ENCODE measurements at regions not wholly inside any gene's neighbourhood (a gene's known extent, or its start where the extent isn't known, plus 50 kb on each side); places are given as distances from the start of the nearest gene placed in this dataset.

DNA sequence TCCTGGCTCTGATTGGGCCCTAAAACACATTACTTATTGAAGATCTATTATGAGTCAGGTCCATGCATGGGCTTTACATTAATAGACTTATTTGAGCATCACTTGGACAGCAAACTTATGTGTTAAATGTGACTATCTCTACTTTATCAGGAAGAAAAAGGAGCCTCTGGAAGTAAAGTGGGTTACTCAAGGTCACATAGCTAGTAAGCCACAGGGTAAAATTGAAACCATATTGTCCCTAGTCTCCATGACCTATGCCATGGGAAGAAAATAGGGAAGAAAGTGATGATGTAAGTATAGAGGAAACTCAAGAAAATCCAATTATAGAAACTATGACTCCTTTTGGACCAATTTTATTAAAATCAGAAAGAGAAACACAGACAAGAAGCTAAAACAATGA is 555.3 kb downstream of the NUF2 start:
- DNase-seq (no peak), ATAC-seq (no peak)
- intact Hi-C loops (cut with DNase I, micrococcal nuclease) = no loop called here
- peaks cover 3% of the 10 kb centered on the region for H3K9me3 Mint-ChIP-seq (ENCODE audit: low read depth)
- no peak overlapping the region for H3K27ac Mint-ChIP-seq
- no peak overlapping the region for H3K4me3 Mint-ChIP-seq
- no peaks in the 10 kb centered on the region for H3K27me3 Mint-ChIP-seq
- ChIA-PET CTCF (no interaction called here), POLR2A (no interaction called here)
- no peaks in the 10 kb centered on the region for H3K4me1 Mint-ChIP-seq
- no peaks in the 10 kb centered on the region for H3K36me3 Mint-ChIP-seq (ENCODE audit: low read depth)

DNA sequence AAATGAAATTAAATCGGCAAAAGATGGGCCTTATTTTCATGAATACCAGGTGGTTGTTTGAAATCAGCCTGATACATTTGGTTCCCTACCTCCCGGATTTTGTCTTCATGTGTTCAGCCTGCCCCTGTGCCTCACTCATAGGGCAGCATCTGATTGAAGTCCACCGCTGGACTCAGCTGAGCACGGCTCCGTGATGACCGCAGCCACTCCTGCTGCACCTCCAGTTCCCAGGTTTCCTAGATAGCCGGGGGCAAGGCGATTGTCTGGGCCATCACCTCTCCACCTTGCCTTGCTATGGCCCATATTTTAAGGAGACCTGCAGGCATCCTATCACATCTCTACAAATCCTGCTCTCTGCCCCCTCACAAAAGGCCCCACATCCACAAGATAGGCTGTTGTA is 563.8 kb downstream of the NUF2 start:
- H3K4me3 Mint-ChIP-seq = no peak overlapping the region
- no peaks in the 10 kb centered on the region for H3K36me3 Mint-ChIP-seq (ENCODE audit: low read depth)
- H3K27ac Mint-ChIP-seq = no peak overlapping the region
- no peaks in the 10 kb centered on the region for H3K4me1 Mint-ChIP-seq
- no peaks in the 10 kb centered on the region for H3K27me3 Mint-ChIP-seq
- ChIA-PET CTCF (no interaction called here), POLR2A (no interaction called here)
- no peaks in the 10 kb centered on the region for H3K9me3 Mint-ChIP-seq (ENCODE audit: low read depth)
- DNase-seq (no peak), ATAC-seq (no peak)
- intact Hi-C loops (cut with DNase I, micrococcal nuclease) = no loop called here

DNA sequence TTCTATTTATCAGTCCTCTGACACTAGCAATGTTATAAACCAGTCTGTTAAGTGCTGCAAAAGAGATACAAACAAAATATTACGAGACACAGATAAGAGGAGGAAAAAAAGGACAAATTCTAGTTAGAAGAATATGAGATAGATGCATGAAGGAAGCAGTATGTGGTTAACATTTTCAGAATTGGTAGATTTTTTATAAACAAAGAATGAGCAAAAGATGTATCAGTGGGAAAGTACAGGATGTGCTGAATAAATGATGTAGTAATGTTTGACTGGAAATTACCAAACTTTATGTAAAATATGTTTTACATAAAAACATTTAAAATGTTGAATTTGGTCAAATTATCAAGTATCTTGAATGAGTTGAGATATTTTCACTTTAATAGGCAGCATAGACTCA is 574.2 kb downstream of the NUF2 start:
- Mint-ChIP-seq H3K27me3 (no peaks in the 10 kb centered on the region), H3K9me3 (ENCODE audit: low read depth) (peaks cover 10% of the 10 kb centered on the region), H3K4me3 (no peak overlapping the region), H3K27ac (no peak overlapping the region), H3K36me3 (ENCODE audit: low read depth) (no peaks in the 10 kb centered on the region), H3K4me1 (no peaks in the 10 kb centered on the region)
- DNase-seq = no peak
- intact Hi-C loops (cut with DNase I, micrococcal nuclease) = no loop called here
- ChIA-PET POLR2A (no interaction called here), CTCF (no interaction called here)
- ATAC-seq = no peak

DNA sequence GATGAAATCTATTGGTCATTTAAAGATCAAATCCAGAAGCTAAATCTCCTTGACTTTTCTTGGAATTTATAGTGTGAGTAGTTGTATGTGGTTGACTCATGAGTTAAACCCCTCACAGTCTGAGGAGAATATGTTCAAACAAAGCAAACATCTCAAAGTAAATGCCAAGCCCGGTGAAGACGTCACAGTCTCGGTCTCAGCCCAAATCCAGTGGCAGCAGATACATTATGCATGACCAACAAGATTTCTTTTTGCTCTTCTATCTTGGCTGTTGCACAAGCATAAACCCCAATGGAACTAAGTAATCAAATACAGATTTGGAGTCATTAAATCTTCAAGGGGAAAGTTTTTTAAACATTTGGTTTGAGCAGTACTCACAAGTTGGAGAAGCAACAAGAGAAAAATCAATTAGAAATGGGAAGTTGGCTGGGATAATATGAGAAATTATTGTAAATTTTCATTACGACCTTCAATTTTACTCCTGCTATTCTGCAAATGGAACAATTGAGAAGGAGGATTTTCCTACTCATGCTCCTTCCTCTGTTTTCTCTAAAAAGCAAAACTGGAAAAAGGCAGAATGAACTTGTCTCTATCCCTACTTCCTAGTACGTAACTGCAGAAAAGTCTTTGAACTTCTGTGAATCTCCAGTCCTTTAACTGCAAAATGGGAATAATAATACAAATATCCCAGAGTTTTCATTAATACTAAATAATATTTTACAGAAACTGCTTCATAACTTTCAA is 575.8 kb downstream of the NUF2 start:
- CTCF ChIA-PET = interaction anchor here (1.4 kb wide), 1 partner anchor 8 kb away, joined by 4 read pairs; no protein-coding TSS in a partner anchor
- no peaks in the 10 kb centered on the region for H3K27me3 Mint-ChIP-seq
- no peak overlapping the region for H3K4me3 Mint-ChIP-seq
- no peak overlapping the region for H3K27ac Mint-ChIP-seq
- H3K9me3 Mint-ChIP-seq (ENCODE audit: low read depth) = peaks cover 10% of the 10 kb centered on the region
- DNase-seq (no peak), ATAC-seq (no peak)
- no peaks in the 10 kb centered on the region for H3K36me3 Mint-ChIP-seq (ENCODE audit: low read depth)
- no peaks in the 10 kb centered on the region for H3K4me1 Mint-ChIP-seq
- intact Hi-C loops (cut with DNase I, micrococcal nuclease) = no loop called here
- POLR2A ChIA-PET = no interaction called here

DNA sequence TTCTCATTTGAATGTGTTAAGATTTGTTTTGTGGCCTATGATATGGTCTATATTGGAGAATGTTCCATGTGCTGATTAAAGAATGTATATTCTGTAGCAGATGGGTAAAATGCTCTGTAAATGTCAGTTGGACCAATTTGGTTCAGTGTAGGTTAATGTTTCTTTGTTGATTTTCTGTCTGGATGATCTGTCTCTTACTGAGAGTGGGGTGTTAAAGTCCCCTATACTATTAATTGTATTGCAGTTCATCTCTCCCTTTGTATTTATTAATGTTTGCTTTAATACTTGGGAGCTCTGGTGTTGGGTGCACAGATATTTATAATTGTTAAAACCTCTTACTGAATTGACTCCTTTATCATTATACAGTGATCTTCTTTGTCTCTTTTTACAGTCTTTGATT is 584.5 kb downstream of the NUF2 start:
- no peak for DNase-seq
- H3K4me3 Mint-ChIP-seq = no peak overlapping the region
- ChIA-PET POLR2A (no interaction called here), CTCF (interaction anchor here (0.6 kb wide), 1 partner anchor 638 kb away, joined by 3 read pairs; no protein-coding TSS in a partner anchor)
- H3K27ac Mint-ChIP-seq = no peak overlapping the region
- H3K4me1 Mint-ChIP-seq = no peaks in the 10 kb centered on the region
- no peak for ATAC-seq
- H3K27me3 Mint-ChIP-seq = no peaks in the 10 kb centered on the region
- H3K9me3 Mint-ChIP-seq (ENCODE audit: low read depth) = peaks cover 17% of the 10 kb centered on the region
- H3K36me3 Mint-ChIP-seq (ENCODE audit: low read depth) = no peaks in the 10 kb centered on the region
- intact Hi-C loops (cut with DNase I, micrococcal nuclease) = no loop called here

DNA sequence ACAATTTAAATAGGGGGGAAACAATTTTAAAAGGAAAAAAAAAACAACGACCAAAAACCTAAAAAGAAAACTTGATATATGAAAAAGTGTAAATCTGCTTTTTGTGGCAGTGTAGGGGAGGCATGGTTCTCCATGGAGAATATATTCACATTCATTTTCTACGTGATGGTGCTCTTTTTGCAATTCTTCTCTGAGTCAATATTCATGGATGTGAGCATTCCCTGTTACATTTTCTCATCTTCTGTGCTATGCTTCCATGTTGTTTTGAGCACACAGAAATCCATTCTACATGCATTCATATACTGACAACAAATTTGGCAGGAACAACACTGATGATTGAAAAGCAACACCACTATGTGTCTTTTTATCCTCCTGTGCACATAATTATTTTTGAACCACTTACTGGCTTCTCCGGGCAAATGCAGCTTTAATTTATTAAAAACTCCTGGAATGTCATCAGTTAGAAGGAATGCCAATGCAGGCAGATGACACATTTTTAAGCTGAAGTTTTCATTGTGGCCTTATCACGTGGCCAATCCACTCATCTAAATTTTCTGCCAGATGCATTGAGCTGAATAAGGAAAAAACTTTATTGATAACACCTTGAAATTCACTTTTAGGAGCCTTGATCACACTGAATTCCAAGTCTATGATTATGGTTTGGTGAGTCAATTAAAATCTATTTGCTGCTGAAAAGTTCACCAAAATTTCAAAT is 590.6 kb downstream of the NUF2 start:
- Mint-ChIP-seq H3K4me3 (no peak overlapping the region), H3K27ac (no peak overlapping the region), H3K27me3 (no peaks in the 10 kb centered on the region), H3K4me1 (no peaks in the 10 kb centered on the region), H3K36me3 (ENCODE audit: low read depth) (no peaks in the 10 kb centered on the region), H3K9me3 (ENCODE audit: low read depth) (peaks cover 11% of the 10 kb centered on the region)
- ATAC-seq (no peak), DNase-seq (no peak)
- intact Hi-C loops (cut with DNase I, micrococcal nuclease) = no loop called here
- ChIA-PET POLR2A (no interaction called here), CTCF (no interaction called here)

DNA sequence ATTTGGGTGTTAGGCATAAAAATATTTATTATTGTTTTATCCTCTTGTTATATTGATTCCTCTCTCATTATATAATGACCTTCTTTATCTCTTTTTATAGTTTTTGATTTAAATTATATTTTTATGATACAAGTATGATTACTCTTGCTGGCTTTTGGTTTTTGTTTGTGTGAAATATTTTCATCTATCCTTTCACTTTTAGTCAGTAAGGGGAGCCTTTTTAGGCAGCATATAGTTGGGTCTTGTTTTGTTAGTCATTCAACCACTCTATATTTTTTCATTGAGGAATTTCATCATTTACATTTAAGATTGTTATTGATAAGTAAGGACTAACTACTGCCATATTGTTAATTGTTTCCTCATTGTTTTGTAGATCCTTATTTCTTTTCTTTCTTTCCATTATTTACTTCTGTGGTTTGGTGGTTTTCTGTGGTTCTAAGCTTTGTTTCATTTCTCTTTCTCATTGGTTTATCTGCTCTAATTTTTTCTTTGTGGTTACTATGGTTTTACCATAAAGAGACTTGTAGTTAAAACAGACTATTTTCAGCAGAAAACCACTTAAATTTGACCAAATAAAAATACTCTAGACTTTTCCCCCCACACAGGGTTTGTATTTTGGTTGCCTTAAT is 593.1 kb downstream of the NUF2 start:
- Mint-ChIP-seq H3K27ac (no peak overlapping the region), H3K27me3 (no peaks in the 10 kb centered on the region), H3K4me3 (no peak overlapping the region), H3K9me3 (ENCODE audit: low read depth) (peaks cover under 1% of the 10 kb centered on the region), H3K4me1 (no peaks in the 10 kb centered on the region), H3K36me3 (ENCODE audit: low read depth) (no peaks in the 10 kb centered on the region)
- intact Hi-C loops (cut with DNase I, micrococcal nuclease) = no loop called here
- DNase-seq (no peak), ATAC-seq (no peak)
- POLR2A ChIA-PET = no interaction called here
- CTCF ChIA-PET = no interaction called here

DNA sequence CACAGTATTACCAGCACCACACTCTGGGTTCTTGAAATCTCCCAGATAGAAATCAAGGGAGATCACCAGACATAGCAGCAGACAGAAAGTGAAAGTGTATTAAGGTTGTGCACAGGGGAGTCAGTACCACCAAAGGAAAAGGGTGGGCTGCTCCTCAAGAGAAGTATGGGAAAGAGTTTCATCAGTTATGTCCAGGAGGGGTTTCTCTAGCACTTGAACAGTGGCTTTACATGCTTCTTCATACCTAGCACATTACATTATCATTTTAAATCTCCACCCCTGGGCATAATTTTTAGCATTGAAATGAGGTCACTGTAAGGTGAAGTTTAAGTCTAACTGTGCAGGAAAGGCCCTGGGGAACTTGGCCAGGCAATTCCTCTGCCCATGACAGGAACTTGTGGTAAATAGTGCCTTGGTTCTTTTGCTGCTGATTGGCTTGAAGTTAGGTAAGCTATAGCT is 601.0 kb downstream of the NUF2 start:
- H3K27me3 Mint-ChIP-seq = no peaks in the 10 kb centered on the region
- no peak overlapping the region for H3K27ac Mint-ChIP-seq
- H3K4me1 Mint-ChIP-seq = no peaks in the 10 kb centered on the region
- peaks cover 3% of the 10 kb centered on the region for H3K9me3 Mint-ChIP-seq (ENCODE audit: low read depth)
- ChIA-PET POLR2A (no interaction called here), CTCF (no interaction called here)
- no peak overlapping the region for H3K4me3 Mint-ChIP-seq
- intact Hi-C loops (cut with DNase I, micrococcal nuclease) = no loop called here
- no peaks in the 10 kb centered on the region for H3K36me3 Mint-ChIP-seq (ENCODE audit: low read depth)
- no peak for ATAC-seq
- no peak for DNase-seq

DNA sequence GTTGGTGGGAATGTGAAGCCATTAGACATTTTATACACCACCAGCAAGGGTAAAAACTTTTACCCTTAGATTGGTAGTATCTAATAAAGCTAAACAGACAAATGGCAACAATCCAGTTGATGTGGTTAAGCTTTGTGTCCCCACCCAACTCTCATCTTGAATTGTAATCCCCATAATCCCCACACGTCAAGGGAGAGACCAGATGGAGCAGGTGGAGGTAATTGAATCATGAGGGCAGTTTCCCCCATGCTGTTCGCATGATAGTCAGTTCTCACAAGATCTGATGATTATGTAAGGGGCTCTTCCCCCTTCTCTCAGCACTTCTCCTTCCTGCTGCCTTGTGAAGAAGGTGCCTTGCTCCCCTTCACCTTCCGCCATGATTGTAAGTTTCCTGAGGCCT is 602.3 kb downstream of the NUF2 start:
- Mint-ChIP-seq H3K27ac (no peak overlapping the region), H3K27me3 (no peaks in the 10 kb centered on the region), H3K4me3 (no peak overlapping the region), H3K4me1 (no peaks in the 10 kb centered on the region), H3K9me3 (ENCODE audit: low read depth) (peaks cover 3% of the 10 kb centered on the region), H3K36me3 (ENCODE audit: low read depth) (no peaks in the 10 kb centered on the region)
- DNase-seq (no peak), ATAC-seq (no peak)
- intact Hi-C loops (cut with DNase I, micrococcal nuclease) = no loop called here
- ChIA-PET CTCF (no interaction called here), POLR2A (no interaction called here)

DNA sequence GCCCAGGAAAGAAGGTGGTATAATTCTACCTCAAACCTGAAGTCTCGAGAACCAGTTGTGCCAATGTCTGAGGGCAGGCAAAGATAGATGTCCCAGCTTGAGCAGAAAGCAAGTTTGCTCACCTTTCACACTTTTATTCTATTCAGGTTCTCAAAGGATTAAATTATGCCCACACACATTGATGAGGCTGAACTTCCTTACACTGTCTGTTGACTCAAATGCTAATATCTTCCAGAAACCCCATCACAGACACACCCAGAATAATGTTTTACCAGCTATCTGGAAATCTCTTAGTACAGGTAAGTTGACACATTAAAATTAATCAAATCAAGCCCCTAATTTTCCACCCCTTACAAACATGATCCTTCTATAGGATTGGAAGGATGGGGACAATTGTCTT is 605.7 kb downstream of the NUF2 start:
- POLR2A ChIA-PET = no interaction called here
- ATAC-seq = no peak
- no peak for DNase-seq
- intact Hi-C loops (cut with DNase I, micrococcal nuclease) = no loop called here
- no peaks in the 10 kb centered on the region for H3K4me1 Mint-ChIP-seq
- H3K27me3 Mint-ChIP-seq = no peaks in the 10 kb centered on the region
- CTCF ChIA-PET = no interaction called here
- H3K27ac Mint-ChIP-seq = no peak overlapping the region
- H3K9me3 Mint-ChIP-seq (ENCODE audit: low read depth) = peaks cover 11% of the 10 kb centered on the region
- no peak overlapping the region for H3K4me3 Mint-ChIP-seq
- H3K36me3 Mint-ChIP-seq (ENCODE audit: low read depth) = no peaks in the 10 kb centered on the region

DNA sequence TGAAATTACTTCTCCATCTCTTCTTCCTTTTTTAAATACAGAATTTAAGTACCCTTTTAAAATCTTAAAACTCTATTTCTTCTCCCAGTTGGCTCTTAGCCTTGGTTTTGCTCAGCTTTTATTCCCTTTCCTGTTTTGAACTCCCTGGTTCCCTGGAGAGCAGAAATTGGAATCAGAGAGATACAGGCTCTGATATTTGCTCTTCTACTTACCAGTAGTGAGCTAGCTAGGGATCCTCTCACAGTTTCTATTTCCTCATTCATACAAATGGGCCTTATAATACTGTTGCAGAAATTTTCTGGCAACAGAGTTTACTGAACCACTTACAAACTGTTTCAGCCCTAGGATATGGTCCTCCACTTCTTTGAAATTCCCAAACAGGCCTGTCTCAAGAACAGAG is 606.3 kb downstream of the NUF2 start:
- ChIA-PET CTCF (no interaction called here), POLR2A (no interaction called here)
- intact Hi-C loops (cut with DNase I, micrococcal nuclease) = no loop called here
- no peaks in the 10 kb centered on the region for H3K36me3 Mint-ChIP-seq (ENCODE audit: low read depth)
- H3K27me3 Mint-ChIP-seq = no peaks in the 10 kb centered on the region
- H3K4me3 Mint-ChIP-seq = no peak overlapping the region
- ATAC-seq (no peak), DNase-seq (no peak)
- no peaks in the 10 kb centered on the region for H3K4me1 Mint-ChIP-seq
- H3K27ac Mint-ChIP-seq = no peak overlapping the region
- peaks cover 11% of the 10 kb centered on the region for H3K9me3 Mint-ChIP-seq (ENCODE audit: low read depth)

DNA sequence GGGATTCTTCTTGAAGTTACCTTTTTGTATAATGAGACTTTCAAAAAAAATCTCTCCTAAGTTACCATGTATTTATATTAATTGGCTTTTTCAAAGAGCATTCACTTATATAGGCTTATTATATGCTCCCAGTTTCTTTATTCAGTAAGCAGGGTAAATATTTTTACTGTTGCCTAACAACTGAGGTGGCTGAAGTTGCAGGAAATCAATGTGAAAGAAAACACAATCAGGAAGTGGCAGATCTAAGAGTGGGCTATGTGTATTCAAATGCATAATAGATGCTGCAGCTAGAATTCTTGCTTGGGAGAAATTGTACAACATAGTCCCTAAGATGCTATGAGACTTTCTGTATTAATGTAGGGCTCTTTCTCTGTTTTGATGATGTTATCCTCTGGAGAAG is 606.9 kb downstream of the NUF2 start:
- Mint-ChIP-seq H3K4me3 (no peak overlapping the region), H3K4me1 (no peaks in the 10 kb centered on the region), H3K9me3 (ENCODE audit: low read depth) (peaks cover 11% of the 10 kb centered on the region), H3K36me3 (ENCODE audit: low read depth) (no peaks in the 10 kb centered on the region), H3K27me3 (no peaks in the 10 kb centered on the region), H3K27ac (no peak overlapping the region)
- no peak for ATAC-seq
- intact Hi-C loops (cut with DNase I, micrococcal nuclease) = no loop called here
- POLR2A ChIA-PET = no interaction called here
- CTCF ChIA-PET = no interaction called here
- DNase-seq = no peak

All from activated CD4-positive, alpha-beta T cell treated with anti-CD3 and anti-CD28 coated beads for 36 hours (primary cell).